ENCODE measurements at regions not wholly inside any gene's neighbourhood (a gene's known extent, or its start where the extent isn't known, plus 50 kb on each side); places are given as distances from the start of the nearest gene placed in this dataset.

DNA sequence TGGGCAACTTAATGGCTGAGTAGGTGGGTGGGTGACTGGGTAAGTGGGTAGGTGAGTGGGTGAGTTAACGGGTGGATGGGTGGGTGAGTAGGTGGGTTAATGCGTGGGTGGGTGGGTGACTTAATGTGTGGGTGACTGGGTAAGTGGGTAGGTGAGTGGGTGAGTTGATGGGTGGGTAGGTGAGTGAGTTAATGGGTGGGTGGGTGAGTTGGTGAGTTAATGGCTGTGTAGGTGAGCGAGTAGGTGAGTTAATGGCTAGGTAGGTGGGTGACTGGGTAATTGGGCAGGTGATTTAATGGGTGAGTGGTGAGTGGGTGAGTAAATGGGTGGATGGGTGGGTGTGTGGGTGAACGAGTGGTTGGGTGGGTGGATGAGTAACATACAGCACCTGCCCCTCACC is 243.0 kb upstream of the MGMT start:
- no peak for DNase-seq (ENCODE audit: low read depth in 2 of 3, low spot score in 1 of 3)

GRCh38 chr10:129231821-129232220 is 235.2 kb upstream of the MGMT start:
- DNase-seq (ENCODE audit: low read depth in 2 of 3, low spot score in 1 of 3) = no peak

- DNase-seq (ENCODE audit: low read depth in 2 of 3, low spot score in 1 of 3) = no peak
These were observed 233.5 kb upstream of the MGMT start for GRCh38 chr10:129233351-129234148.

- no peak for DNase-seq (ENCODE audit: low read depth in 2 of 3, low spot score in 1 of 3)
These were observed 230.8 kb upstream of the MGMT start for GRCh38 chr10:129236274-129236691.

DNA sequence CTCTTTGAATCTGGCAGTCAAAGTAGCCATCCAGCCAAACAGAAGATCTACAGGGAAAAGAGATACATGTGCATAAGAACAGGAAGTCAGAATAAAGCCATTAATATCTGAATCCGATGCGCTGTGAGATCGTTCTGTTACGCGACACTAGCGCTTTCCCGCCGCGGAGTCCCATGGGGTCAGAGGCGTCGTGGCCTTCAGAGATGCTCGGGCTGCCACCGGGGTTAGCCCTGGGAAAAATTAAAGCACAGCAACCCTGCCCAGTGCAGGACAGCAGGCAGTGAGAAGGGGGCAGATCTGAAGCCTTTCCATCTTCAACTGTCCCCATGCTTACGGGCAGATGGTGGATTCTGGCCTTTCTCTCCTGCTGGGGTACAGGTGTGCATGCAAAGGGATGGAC is 225.6 kb upstream of the MGMT start:
- DNase-seq (ENCODE audit: low read depth in 2 of 3, low spot score in 1 of 3) = no peak

- DNase-seq (ENCODE audit: low read depth in 2 of 3, low spot score in 1 of 3) = no peak
These were observed 222.7 kb upstream of the MGMT start for GRCh38 chr10:129244298-129244697.

GRCh38 chr10:129244757-129245156 is 222.3 kb upstream of the MGMT start:
- DNase-seq (ENCODE audit: low read depth in 2 of 3, low spot score in 1 of 3) = no peak

- no peak for DNase-seq (ENCODE audit: low read depth in 2 of 3, low spot score in 1 of 3)
These were observed 213.7 kb upstream of the MGMT start for GRCh38 chr10:129253161-129253864.

GRCh38 chr10:129253865-129254179 is 213.2 kb upstream of the MGMT start:
- no peak for DNase-seq (ENCODE audit: low read depth in 2 of 3, low spot score in 1 of 3)

DNA sequence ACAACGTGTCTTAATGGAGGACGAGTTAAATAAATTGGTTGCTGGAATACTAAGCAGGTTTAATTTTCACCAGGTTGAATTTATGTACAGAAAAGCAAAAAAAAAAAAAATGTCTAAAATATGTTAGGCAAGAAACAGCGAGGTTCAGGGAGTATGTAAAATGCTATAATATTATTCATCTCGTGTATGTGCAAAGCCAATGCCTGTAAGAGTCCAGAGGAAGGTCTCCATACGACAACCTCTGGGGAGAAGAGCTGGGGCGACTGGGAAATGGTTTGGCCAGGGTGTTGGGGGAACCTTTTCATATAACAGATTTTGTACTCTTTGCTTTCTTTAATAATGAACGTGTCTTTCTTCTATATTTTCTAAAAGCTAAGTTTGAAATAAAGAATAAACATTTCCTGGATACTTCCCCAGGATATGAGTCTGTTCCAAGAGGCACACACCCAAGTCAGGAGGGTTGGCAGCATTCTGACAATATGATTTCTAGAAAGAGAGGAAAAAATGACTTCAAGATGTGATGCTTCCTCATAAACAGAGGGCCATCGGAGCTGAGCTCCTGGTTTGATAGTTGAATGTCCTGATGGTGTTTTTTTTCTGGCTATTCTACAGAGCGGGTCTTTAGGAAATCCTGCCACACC is 208.6 kb upstream of the MGMT start:
- DNase-seq (ENCODE audit: low read depth in 2 of 3, low spot score in 1 of 3) = no peak

- no peak for DNase-seq (ENCODE audit: low read depth in 2 of 3, low spot score in 1 of 3)
These were observed 207.8 kb upstream of the MGMT start for GRCh38 chr10:129259128-129259815.

- no peak for DNase-seq (ENCODE audit: low read depth in 2 of 3, low spot score in 1 of 3)
These were observed 194.9 kb upstream of the MGMT start for GRCh38 chr10:129272176-129272575.

DNA sequence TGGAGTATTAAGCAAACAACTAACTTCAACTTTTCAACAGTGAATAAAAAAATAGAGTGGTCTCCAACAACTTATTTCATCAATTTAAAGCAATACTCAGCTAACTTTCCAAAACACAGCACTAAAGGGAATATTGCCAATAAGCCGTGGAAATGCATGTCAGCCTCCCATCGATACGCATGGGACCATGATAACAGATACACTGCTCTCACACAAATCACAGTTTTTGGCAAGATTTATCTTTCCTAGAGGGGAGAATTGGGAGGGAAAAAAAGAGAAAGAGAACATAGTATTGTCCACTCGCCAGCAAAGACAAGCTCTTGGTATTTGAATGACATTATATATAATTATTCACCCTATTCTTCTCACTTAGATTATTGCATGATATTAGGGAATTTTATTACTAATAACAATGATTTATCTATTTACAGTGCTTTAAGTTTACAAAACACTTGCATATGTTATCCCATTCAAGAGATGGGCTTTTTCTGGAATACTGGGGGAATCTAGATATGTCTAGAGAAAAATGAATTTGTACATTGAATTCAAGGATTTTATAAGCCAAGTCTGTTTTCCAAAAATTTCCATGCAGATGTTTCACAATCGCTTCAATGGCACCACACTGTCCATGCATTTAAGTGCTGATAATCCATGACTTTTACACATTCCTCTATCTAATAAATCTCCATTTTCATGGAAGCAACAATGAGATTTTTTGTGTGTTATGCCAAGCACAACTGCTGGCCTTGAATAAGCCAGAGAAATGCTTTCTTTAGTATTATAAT is 194.0 kb upstream of the MGMT start:
- DNase-seq (ENCODE audit: low read depth in 2 of 3, low spot score in 1 of 3) = no peak

- no peak for DNase-seq (ENCODE audit: low read depth in 2 of 3, low spot score in 1 of 3)
These were observed 193.2 kb upstream of the MGMT start for GRCh38 chr10:129273860-129274259.

DNA sequence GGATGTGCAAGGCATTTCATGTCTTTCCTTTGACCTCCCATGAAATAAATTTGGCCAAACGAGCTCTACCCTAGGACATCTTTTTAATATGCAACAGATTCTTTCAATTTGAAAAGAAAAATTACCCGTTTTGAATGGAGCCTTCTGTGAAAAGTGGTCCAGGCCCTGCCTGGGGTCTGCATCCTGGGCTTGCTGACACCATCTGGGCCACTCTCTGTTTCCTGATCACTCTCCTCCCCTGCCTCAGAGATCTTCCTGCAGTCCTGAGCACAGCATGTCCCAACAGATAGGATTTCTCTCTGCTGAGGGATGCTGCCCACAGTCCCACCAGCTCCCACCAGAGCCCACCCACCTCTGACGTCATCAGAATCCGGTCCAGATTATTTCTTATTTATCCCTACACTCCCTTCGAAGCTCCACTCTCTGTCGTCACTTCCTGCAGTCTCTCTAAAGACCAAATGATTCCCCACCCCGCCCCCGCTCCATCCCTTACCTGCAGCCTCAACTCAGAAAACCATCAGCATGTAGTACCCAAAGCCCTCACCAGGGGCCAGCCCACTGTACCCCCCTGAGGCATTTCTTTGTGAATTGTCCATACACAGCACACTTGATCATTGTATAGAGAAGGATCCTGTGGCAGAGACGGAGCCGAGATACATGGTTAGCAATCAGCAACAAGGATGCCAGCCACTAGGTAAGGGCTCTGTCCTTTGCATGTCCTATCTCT is 192.1 kb upstream of the MGMT start:
- DNase-seq (ENCODE audit: low read depth in 2 of 3, low spot score in 1 of 3) = no peak

GRCh38 chr10:129275886-129276285 is 191.2 kb upstream of the MGMT start:
- DNase-seq (ENCODE audit: low read depth in 2 of 3, low spot score in 1 of 3) = no peak

- no peak for DNase-seq (ENCODE audit: low read depth in 2 of 3, low spot score in 1 of 3)
These were observed 190.0 kb upstream of the MGMT start for GRCh38 chr10:129277084-129277483.

- no peak for DNase-seq (ENCODE audit: low read depth in 2 of 3, low spot score in 1 of 3)
These were observed 189.2 kb upstream of the MGMT start for GRCh38 chr10:129277841-129278240.

GRCh38 chr10:129278686-129279085 is 188.4 kb upstream of the MGMT start:
- no peak for DNase-seq (ENCODE audit: low read depth in 2 of 3, low spot score in 1 of 3)

DNA sequence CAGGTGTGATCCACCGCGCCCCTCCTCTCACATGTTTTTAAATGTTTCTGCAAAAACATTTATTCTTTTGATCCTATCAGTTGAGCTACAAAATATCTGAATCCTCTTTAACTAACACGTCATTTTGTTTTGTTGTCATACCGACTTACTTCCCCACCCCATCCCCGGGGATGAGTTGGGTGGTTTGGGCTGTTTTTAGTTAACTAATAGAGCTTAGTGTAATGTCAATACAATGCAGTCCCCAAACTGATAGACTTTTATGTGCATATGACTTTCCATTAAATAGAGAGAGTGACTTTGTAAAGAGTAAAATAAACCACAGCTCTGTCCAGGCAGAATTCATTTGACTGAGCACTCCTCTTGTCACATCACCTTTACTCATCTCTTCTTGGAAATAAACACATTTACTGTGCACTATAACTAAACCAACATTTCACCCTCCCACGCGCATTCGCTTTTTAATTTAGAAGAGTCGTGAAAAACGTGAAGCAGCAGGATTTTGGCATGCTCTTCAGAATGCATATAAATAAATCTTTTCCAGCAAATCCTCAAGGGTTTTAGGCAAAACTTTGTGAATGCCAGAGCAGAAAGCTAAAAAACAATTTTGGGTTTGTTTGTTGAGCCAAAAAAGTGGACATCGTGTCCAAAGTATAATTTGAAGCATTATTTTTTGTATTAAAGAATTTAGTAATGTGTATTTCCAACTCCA is 187.4 kb upstream of the MGMT start:
- no peak for DNase-seq (ENCODE audit: low read depth in 2 of 3, low spot score in 1 of 3)
